Activated naive CD4-positive, alpha-beta T cell treated with anti-CD3 and anti-CD28 coated beads, Interleukin-2, amount 50 U/mL, for 24 hours (primary cell): ENCODE measurements at regions not wholly inside any gene's neighbourhood (a gene's known extent, or its start where the extent isn't known, plus 50 kb on each side); places are given as distances from the start of the nearest gene placed in this dataset.

Source experiments
- H3K27ac Mint-ChIP-seq: one replicate; pipeline ENCODE4 v1.8.0; 2021; ENCODE audit warnings: mild to moderate bottlenecking, mixed read lengths
- H3K27me3 Mint-ChIP-seq: one replicate; pipeline ENCODE4 v1.8.0; 2021; ENCODE audit warnings: mixed read lengths
- H3K36me3 Mint-ChIP-seq: one replicate; pipeline ENCODE4 v1.8.0; 2021; ENCODE audit warnings: mixed read lengths
- H3K4me1 Mint-ChIP-seq: one replicate; pipeline ENCODE4 v1.8.0; 2021; ENCODE audit warnings: mixed read lengths
- H3K4me3 Mint-ChIP-seq: one replicate; pipeline ENCODE4 v1.8.0; 2021; ENCODE audit warnings: mild to moderate bottlenecking, mixed read lengths
- H3K9me3 Mint-ChIP-seq: one replicate; pipeline ENCODE4 v1.8.0; 2021; ENCODE audit warnings: mixed read lengths

DNA sequence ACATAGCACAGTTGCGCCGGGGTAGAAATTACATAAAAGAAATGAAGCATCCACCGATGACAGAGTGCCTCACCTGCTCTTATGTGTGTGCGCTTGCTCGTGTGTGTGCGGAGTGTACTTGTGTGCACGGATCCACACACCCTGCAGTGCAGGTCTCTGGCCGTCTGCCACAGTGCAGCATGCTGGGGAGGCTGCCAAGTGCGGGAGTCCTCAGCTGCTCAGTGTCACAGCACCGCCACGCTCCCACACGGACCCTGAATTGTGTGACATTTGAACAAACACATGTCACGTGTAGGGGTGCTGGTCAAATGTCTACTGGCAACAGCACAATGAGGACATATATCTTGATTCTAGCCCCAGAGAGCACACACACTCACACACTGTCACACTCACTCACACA is 243.0 kb upstream of the MYOCD start:
- Mint-ChIP-seq H3K27me3 (peaks cover 5% of the 10 kb centered on the region), H3K36me3 (no peaks in the 10 kb centered on the region), H3K4me1 (no peaks in the 10 kb centered on the region), H3K4me3 (no peak overlapping the region), H3K27ac (no peak overlapping the region), H3K9me3 (peaks cover 11% of the 10 kb centered on the region)

DNA sequence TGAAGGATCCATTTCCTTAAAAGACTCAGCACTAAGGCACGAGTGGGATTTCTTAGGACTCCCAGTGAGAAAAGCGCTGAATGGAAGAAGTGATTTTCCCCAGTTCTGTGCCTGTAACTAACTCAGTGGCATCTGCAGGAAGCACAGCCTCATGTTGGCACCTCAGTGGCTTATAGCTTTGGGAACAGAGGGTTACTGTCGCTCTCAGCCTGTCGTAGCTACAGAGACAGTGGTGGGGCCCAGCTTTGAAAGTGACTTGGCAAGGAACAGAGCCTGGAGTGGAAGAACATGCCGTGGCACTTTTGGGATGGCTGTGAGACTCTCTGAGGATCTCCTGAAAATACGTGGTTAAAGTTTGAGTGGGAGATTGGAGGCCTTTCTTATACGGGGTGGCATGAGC is 242.4 kb upstream of the MYOCD start:
- no peaks in the 10 kb centered on the region for H3K4me1 Mint-ChIP-seq
- H3K27me3 Mint-ChIP-seq = peaks cover 5% of the 10 kb centered on the region
- no peaks in the 10 kb centered on the region for H3K36me3 Mint-ChIP-seq
- no peak overlapping the region for H3K27ac Mint-ChIP-seq
- no peak overlapping the region for H3K4me3 Mint-ChIP-seq
- H3K9me3 Mint-ChIP-seq = peaks cover 11% of the 10 kb centered on the region

DNA sequence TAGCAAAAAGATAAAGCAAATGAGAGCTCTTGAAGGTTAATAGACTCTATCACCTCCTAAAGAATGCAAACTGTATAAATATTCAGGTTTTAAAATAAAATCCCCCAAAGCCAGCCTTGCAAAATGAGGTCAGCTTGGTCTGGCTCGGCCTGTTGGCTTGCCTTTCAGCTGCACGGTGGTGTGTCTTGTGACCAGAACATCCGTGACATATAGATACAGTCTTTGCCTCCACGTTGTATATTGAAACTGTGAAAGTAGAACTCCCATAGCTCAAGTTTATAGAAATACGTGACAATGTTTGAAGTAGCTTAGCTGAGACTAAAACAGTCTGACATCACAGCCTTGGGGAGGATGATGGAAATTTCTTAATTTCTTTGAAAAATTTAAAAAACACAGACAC is 236.6 kb upstream of the MYOCD start:
- H3K4me3 Mint-ChIP-seq = no peak overlapping the region
- H3K9me3 Mint-ChIP-seq = peaks cover 17% of the 10 kb centered on the region
- no peaks in the 10 kb centered on the region for H3K4me1 Mint-ChIP-seq
- H3K27ac Mint-ChIP-seq = no peak overlapping the region
- no peaks in the 10 kb centered on the region for H3K27me3 Mint-ChIP-seq
- no peaks in the 10 kb centered on the region for H3K36me3 Mint-ChIP-seq

GRCh38 chr17:12431188-12431587 is 234.5 kb upstream of the MYOCD start:
- no peaks in the 10 kb centered on the region for H3K36me3 Mint-ChIP-seq
- no peak overlapping the region for H3K4me3 Mint-ChIP-seq
- no peaks in the 10 kb centered on the region for H3K4me1 Mint-ChIP-seq
- peaks cover 3% of the 10 kb centered on the region for H3K27me3 Mint-ChIP-seq
- H3K27ac Mint-ChIP-seq = no peak overlapping the region
- peaks cover 21% of the 10 kb centered on the region for H3K9me3 Mint-ChIP-seq

DNA sequence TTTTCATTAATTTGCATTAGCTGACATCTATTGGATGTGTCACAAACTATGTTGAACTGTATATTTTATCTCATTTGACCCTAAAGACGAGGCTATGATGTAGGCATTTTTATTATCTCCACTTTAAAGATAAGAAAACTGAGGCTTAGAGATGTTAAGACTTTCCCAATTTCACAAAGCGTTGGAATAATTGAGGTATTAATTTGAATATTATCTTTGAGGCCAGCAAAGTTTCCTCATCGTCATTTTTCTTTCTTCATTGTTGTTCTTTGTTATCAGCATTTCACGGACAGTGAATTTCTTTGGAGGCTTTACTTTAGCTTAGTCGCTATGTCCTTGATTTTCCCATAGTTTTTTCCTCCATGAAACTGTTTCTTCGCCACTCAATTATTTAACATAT is 227.5 kb upstream of the MYOCD start:
- Mint-ChIP-seq H3K4me1 (no peaks in the 10 kb centered on the region), H3K4me3 (no peak overlapping the region), H3K27ac (no peak overlapping the region), H3K9me3 (peaks cover 23% of the 10 kb centered on the region), H3K36me3 (no peaks in the 10 kb centered on the region), H3K27me3 (peaks cover 3% of the 10 kb centered on the region)

DNA sequence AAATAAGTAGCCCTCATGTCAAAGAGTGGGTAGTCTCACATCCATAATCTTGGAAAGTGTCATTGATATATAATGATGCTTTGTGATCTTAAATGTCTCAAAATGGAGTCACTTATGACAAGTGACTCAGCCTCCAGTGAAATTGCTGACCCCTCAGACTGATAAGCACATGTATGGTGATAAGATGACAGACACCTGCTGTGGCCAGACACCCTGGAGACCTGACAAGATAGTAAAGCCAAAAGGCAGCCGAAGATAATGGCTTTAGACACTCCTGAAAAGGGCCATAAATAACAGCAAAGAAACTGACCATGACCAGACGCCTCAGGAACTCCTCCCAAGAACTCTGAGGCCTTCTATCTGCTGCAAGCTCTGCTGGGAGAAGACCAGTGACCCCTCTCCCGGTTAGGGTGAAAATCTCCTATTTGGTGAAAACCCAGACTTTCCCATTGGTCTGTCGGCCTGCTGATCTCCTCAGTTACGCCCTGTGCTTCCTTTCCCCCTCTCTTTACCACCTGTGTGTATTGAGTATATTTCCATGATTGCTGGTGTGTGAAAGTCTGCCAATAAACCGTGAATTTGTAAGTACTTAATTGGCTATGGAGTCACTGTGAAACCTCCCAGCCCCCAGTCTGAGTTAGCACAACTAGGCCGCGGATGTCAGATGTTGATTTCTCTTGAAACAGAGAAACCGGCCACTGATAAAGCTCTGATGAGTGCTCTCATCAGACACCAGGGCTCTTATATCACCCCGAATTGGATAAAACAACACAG is 226.7 kb upstream of the MYOCD start:
- H3K27ac Mint-ChIP-seq = no peak overlapping the region

GRCh38 chr17:12445331-12445730 is 220.4 kb upstream of the MYOCD start:
- no peaks in the 10 kb centered on the region for H3K27me3 Mint-ChIP-seq
- H3K27ac Mint-ChIP-seq = no peak overlapping the region
- no peaks in the 10 kb centered on the region for H3K36me3 Mint-ChIP-seq
- H3K4me1 Mint-ChIP-seq = no peaks in the 10 kb centered on the region
- peaks cover 16% of the 10 kb centered on the region for H3K9me3 Mint-ChIP-seq
- H3K4me3 Mint-ChIP-seq = no peak overlapping the region

More for the DNA sequence above, 226.7 kb upstream of the MYOCD start:
- no peaks in the 10 kb centered on the region for H3K4me1 Mint-ChIP-seq
- H3K27me3 Mint-ChIP-seq = peaks cover 3% of the 10 kb centered on the region
- peaks cover 22% of the 10 kb centered on the region for H3K9me3 Mint-ChIP-seq
- no peak overlapping the region for H3K4me3 Mint-ChIP-seq
- H3K36me3 Mint-ChIP-seq = no peaks in the 10 kb centered on the region

DNA sequence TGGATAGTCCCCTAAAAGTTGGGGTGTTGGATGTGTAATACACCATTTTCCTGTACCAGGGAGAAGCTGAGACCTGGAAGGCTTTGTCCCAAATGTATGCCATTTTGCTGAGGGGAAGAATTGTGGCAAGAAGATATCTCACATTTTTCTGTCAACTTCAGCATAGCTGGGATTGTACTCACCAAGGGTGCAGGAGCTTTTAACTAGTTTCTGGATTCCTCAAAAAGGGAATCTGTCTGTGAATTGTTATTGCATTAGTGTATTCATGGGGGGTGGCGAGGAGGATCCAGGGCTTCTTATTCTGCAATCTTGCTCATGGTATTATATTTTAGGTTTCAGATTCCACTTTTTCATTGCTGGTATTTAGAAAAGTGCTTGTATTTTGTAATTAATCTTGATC is 208.2 kb upstream of the MYOCD start:
- H3K4me1 Mint-ChIP-seq = no peaks in the 10 kb centered on the region
- H3K36me3 Mint-ChIP-seq = peaks cover 6% of the 10 kb centered on the region
- peaks cover 17% of the 10 kb centered on the region for H3K9me3 Mint-ChIP-seq
- no peak overlapping the region for H3K4me3 Mint-ChIP-seq
- no peak overlapping the region for H3K27ac Mint-ChIP-seq
- no peaks in the 10 kb centered on the region for H3K27me3 Mint-ChIP-seq

DNA sequence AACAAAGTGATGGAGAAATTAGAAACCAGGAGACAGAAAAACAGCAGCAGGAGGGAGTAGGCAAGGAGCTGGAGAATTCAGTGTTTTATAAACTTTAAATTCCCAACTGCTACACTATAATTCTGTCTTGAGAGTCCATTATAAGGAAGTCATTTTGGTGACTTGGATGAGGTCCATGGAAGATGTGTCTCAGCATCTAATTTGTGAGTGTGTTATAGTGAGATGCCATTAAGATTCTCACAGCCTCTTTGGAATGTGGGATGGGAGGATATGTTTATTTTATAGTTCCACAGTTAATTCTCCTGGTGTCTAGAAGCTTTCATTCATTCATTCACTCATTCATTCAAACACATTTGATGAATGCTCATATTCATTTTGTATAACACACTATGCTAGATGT is 206.0 kb upstream of the MYOCD start:
- no peaks in the 10 kb centered on the region for H3K4me1 Mint-ChIP-seq
- H3K27me3 Mint-ChIP-seq = no peaks in the 10 kb centered on the region
- H3K4me3 Mint-ChIP-seq = no peak overlapping the region
- H3K27ac Mint-ChIP-seq = no peak overlapping the region
- H3K9me3 Mint-ChIP-seq = peaks cover 22% of the 10 kb centered on the region
- peaks cover 6% of the 10 kb centered on the region for H3K36me3 Mint-ChIP-seq

- no peak overlapping the region for H3K4me3 Mint-ChIP-seq
- no peaks in the 10 kb centered on the region for H3K36me3 Mint-ChIP-seq
- no peak overlapping the region for H3K27ac Mint-ChIP-seq
- H3K27me3 Mint-ChIP-seq = no peaks in the 10 kb centered on the region
- no peaks in the 10 kb centered on the region for H3K4me1 Mint-ChIP-seq
- H3K9me3 Mint-ChIP-seq = peaks cover 18% of the 10 kb centered on the region
Observed at GRCh38 chr17:12463102-12463501, 202.6 kb upstream of the MYOCD start.

- H3K4me3 Mint-ChIP-seq = no peak overlapping the region
- no peaks in the 10 kb centered on the region for H3K4me1 Mint-ChIP-seq
- H3K27me3 Mint-ChIP-seq = no peaks in the 10 kb centered on the region
- H3K36me3 Mint-ChIP-seq = no peaks in the 10 kb centered on the region
- no peaks in the 10 kb centered on the region for H3K9me3 Mint-ChIP-seq
- H3K27ac Mint-ChIP-seq = no peak overlapping the region
Observed at GRCh38 chr17:12472252-12473173, 193.2 kb upstream of the MYOCD start.

GRCh38 chr17:12478311-12478710 is 187.4 kb upstream of the MYOCD start:
- no peak overlapping the region for H3K27ac Mint-ChIP-seq
- H3K4me1 Mint-ChIP-seq = no peaks in the 10 kb centered on the region
- H3K27me3 Mint-ChIP-seq = no peaks in the 10 kb centered on the region
- H3K4me3 Mint-ChIP-seq = no peak overlapping the region
- no peaks in the 10 kb centered on the region for H3K36me3 Mint-ChIP-seq
- H3K9me3 Mint-ChIP-seq = no peaks in the 10 kb centered on the region

DNA sequence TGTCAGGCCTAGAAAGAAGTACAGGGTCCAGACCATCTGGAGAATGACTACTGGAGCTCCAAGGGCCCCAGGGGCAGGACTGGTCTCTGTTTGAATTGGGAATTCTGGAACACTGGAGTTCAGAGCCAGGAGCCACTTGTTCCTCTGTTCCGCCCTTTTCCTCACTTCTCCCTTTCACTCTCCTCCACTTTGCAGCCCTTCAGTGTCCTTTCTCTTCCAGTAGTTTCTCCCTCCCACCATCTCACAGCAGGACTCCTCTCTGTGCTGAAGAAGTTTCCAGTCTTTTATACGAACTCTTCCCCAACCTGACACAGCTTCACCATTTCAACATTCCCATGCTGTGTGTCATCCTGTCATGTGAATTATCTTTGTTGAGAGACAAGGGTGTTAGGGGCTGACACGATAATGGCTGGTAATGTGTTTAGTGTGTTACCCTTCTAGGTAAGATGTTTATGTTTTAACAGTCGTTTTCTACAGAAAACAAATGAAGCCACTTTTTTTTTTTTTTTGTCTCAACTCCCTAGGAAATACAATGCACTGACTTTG is 180.3 kb upstream of the MYOCD start:
- Mint-ChIP-seq H3K27me3 (no peaks in the 10 kb centered on the region), H3K4me3 (no peak overlapping the region), H3K4me1 (no peaks in the 10 kb centered on the region), H3K9me3 (no peaks in the 10 kb centered on the region), H3K36me3 (no peaks in the 10 kb centered on the region), H3K27ac (no peak overlapping the region)

- no peaks in the 10 kb centered on the region for H3K36me3 Mint-ChIP-seq
- no peaks in the 10 kb centered on the region for H3K4me1 Mint-ChIP-seq
- no peak overlapping the region for H3K4me3 Mint-ChIP-seq
- H3K27me3 Mint-ChIP-seq = no peaks in the 10 kb centered on the region
- H3K9me3 Mint-ChIP-seq = peaks cover under 1% of the 10 kb centered on the region
- no peak overlapping the region for H3K27ac Mint-ChIP-seq
Observed at GRCh38 chr17:12489325-12489724, 176.4 kb upstream of the MYOCD start.

- Mint-ChIP-seq H3K27ac (no peak overlapping the region), H3K27me3 (no peaks in the 10 kb centered on the region), H3K4me1 (no peaks in the 10 kb centered on the region), H3K4me3 (no peak overlapping the region), H3K9me3 (peaks cover 10% of the 10 kb centered on the region), H3K36me3 (no peaks in the 10 kb centered on the region)
Observed at GRCh38 chr17:12492450-12492849, 173.2 kb upstream of the MYOCD start.

GRCh38 chr17:12505866-12506265 is 159.8 kb upstream of the MYOCD start:
- no peak overlapping the region for H3K4me3 Mint-ChIP-seq
- no peaks in the 10 kb centered on the region for H3K4me1 Mint-ChIP-seq
- no peaks in the 10 kb centered on the region for H3K27me3 Mint-ChIP-seq
- H3K27ac Mint-ChIP-seq = no peak overlapping the region
- H3K36me3 Mint-ChIP-seq = no peaks in the 10 kb centered on the region
- peaks cover 6% of the 10 kb centered on the region for H3K9me3 Mint-ChIP-seq
